Sigmoid colon (tissue), 6 donors: ENCODE measurements at regions not wholly inside any gene's neighbourhood (a gene's known extent, or its start where the extent isn't known, plus 50 kb on each side); places are given as distances from the start of the nearest gene placed in this dataset.
"Not testable (repeated sequence)": the region's sequence is repeated elsewhere in the genome, so short reads cannot be mapped to it uniquely, and the experiment has no call there.

Experiments
- DNase-seq: peaks from one replicate; pipeline ENCODE4 v3.0.0-alpha.2; 2019
- H3K27ac ChIP-seq, 4 donors: fragments of 200-600 bp; sonication (generic); one replicate each; pipeline ENCODE4 v1.5.1; 2016 to 2019; ENCODE audit warnings: mild to moderate bottlenecking in 1 of 4
- H3K27me3 ChIP-seq, 3 donors: fragments of 200-600 bp; sonication (generic); one replicate each; pipeline ENCODE4 v1.5.1; 2019; ENCODE audit warnings: mild to moderate bottlenecking in 1 of 3
- H3K36me3 ChIP-seq, 4 donors: fragments of 200-600 bp; sonication (generic); one replicate each; pipeline ENCODE4 v1.5.1; 2016 to 2019
- H3K4me1 ChIP-seq, 4 donors: fragments of 200-600 bp; sonication (generic); one replicate each; pipeline ENCODE4 v1.5.1; 2017 to 2019
- H3K4me3 ChIP-seq, 4 donors: fragments of 200-600 bp; sonication (generic); one replicate each; pipeline ENCODE4 v1.5.1; 2017 to 2019; ENCODE audit warnings: mild to moderate bottlenecking in 2 of 4, moderate library complexity in 1 of 4
- H3K9me3 ChIP-seq, 4 donors: fragments of 200-600 bp in 3 of 4; sonication (generic) in 3 of 4; one replicate each; pipeline versions ENCODE4 v1.5.1 to v1.6.1; 2013 to 2019
- EP300 ChIP-seq, 4 donors: sonication (generic); formaldehyde crosslinking; IDR thresholded peaks; one replicate each; pipeline ENCODE4 v1.6.1; 2017; ENCODE audit warnings: antibody characterized with exemption in 4 of 4
- POLR2A ChIP-seq, 2 donors: fragments of 450-650 bp; IDR thresholded peaks; one replicate each; pipeline ENCODE4 v1.6.1; 2016; ENCODE audit warnings: antibody characterized with exemption in 2 of 2, mild to moderate bottlenecking in 2 of 2, moderate library complexity in 2 of 2
- POLR2AphosphoS5 ChIP-seq, 4 donors: sonication (generic); formaldehyde crosslinking; IDR thresholded peaks; one replicate each; pipeline ENCODE4 v1.6.1; 2017; ENCODE audit warnings: antibody characterized with exemption in 4 of 4
- WGBS, 2 donors: extraction: QIAGEN DNeasy Blood & Tissue Kit; methylation state at CpG; one replicate each; pipeline ENCODE4 v1.1.7; 2013; 5-methylcytosine and 5-hydroxymethylcytosine counted together
- intact Hi-C: fragments of 100-400 bp; cut with DNase I; formaldehyde crosslinking; loops from one replicate; pipeline ENCODE4 v1.15.1; 2023
- TF ChIP-seq, protein P1 (sequence below), 4 experiments: fragments of 450-650 bp in 3 of 4; fragments of 200-600 bp in 1 of 4; IDR thresholded peaks; one replicate each; pipeline ENCODE4 v1.5.1; 2016 to 2019; ENCODE audit warnings: antibody characterized with exemption in 4 of 4, mild to moderate bottlenecking in 3 of 4, moderate library complexity in 2 of 4
- donor health status: healthy with polysubstance abuse.
- donor health status: healthy.

DNA sequence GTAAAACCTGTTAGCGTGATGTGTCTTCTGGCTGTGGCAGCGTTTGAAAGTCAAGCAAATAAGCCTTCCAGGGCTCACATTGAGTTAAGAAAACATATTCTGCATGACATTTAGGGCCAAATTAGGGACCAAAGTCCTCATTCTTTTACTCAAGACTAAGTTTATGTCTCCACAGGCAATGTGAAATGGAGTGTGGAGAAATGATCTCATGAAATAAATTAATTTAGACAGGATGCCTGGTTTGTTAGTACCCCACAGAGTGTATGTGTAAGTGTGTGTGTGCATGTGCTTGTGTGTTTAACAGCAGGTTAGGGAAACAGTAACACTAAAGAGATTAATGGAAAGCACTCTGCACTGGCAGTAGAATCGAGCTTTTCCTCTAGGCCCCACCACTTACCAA lies 82.9 kb upstream of the SNX2 start:
- no peaks in the 10 kb centered on the region for H3K4me1 ChIP-seq
- no peak for DNase-seq
- H3K36me3 ChIP-seq: no peaks in the 10 kb centered on the region
- intact Hi-C loops: no loop called here
- no peaks in the 10 kb centered on the region for H3K27me3 ChIP-seq
- no peak overlapping the region for H3K27ac ChIP-seq
- no peak overlapping the region for H3K4me3 ChIP-seq
- H3K9me3 ChIP-seq: no peaks in the 10 kb centered on the region
- WGBS, 2 donors: 61 to 82% methylated on average over 3 of the region's 3 CpGs
- TF ChIP-seq, protein P1, sequence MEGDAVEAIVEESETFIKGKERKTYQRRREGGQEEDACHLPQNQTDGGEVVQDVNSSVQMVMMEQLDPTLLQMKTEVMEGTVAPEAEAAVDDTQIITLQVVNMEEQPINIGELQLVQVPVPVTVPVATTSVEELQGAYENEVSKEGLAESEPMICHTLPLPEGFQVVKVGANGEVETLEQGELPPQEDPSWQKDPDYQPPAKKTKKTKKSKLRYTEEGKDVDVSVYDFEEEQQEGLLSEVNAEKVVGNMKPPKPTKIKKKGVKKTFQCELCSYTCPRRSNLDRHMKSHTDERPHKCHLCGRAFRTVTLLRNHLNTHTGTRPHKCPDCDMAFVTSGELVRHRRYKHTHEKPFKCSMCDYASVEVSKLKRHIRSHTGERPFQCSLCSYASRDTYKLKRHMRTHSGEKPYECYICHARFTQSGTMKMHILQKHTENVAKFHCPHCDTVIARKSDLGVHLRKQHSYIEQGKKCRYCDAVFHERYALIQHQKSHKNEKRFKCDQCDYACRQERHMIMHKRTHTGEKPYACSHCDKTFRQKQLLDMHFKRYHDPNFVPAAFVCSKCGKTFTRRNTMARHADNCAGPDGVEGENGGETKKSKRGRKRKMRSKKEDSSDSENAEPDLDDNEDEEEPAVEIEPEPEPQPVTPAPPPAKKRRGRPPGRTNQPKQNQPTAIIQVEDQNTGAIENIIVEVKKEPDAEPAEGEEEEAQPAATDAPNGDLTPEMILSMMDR (IDR thresholded peaks at IDR 0.05): no peak
- TF ChIP-seq EP300 (IDR thresholded peaks at IDR 0.05): no peak
- no peak for TF ChIP-seq POLR2A (IDR thresholded peaks at IDR 0.05)
- TF ChIP-seq POLR2AphosphoS5 (IDR thresholded peaks at IDR 0.05): no peak

DNA sequence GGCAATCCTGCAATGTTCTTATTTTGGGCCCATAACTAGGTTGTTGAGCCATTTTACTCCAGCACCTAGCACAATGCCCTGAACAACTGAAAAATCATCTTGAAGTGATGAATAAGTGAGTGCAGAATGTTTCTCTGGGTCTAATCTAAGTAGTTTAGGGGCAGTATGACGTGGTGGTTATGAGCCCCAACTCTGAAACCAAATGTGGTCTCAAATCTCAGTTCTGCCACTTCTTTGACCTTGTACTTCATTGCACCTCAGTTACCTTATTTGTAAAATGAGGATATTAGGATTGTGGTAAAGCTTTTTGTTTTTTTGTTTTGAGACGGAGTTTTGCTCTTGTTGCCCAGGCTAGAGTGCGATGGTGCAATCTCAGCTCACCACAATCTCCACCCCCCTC lies 80.9 kb upstream of the SNX2 start:
- intact Hi-C loops: no loop called here
- WGBS, 2 donors: 84 to 86% methylated on average over 3 of the region's 3 CpGs
- Histone ChIP-seq H3K4me3 (no peak overlapping the region), H3K36me3 (no peaks in the 10 kb centered on the region), H3K9me3 (no peaks in the 10 kb centered on the region), H3K4me1 (no peaks in the 10 kb centered on the region), H3K27me3 (no peaks in the 10 kb centered on the region), H3K27ac (no peak overlapping the region)
- TF ChIP-seq, protein P1 (IDR thresholded peaks at IDR 0.05): no peak
- TF ChIP-seq EP300 (IDR thresholded peaks at IDR 0.05) (no peak), POLR2AphosphoS5 (IDR thresholded peaks at IDR 0.05) (no peak), POLR2A (IDR thresholded peaks at IDR 0.05) (no peak)
- DNase-seq: no peak

DNA sequence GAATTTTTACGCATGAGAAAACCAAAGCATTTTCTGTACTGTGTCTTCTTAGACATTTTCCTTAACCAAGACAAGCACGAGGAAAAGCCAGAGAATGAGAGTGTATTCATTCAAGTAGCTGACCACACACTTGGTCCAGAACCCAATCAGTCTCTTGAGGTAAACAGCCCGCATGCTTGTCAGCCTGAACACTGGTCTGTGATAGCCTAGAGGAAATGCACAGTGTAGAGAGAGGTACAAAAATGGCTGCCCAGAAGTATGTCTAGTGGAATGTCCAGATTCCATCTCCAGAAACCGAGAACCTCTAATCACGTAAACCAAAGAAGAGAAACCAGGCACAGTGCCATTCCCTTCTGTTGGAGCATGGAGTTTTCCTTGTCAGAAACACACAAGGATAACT lies 80.0 kb upstream of the SNX2 start:
- H3K27ac ChIP-seq: no peak overlapping the region
- WGBS, 2 donors: 86 to 90% methylated on average over 5 of the region's 5 CpGs
- H3K9me3 ChIP-seq: no peaks in the 10 kb centered on the region
- no peaks in the 10 kb centered on the region for H3K27me3 ChIP-seq
- intact Hi-C loops: no loop called here
- no peak overlapping the region for H3K4me3 ChIP-seq
- H3K36me3 ChIP-seq: no peaks in the 10 kb centered on the region
- TF ChIP-seq EP300 (IDR thresholded peaks at IDR 0.05) (no peak), POLR2A (IDR thresholded peaks at IDR 0.05) (no peak)
- no peak for DNase-seq
- no peaks in the 10 kb centered on the region for H3K4me1 ChIP-seq

DNA sequence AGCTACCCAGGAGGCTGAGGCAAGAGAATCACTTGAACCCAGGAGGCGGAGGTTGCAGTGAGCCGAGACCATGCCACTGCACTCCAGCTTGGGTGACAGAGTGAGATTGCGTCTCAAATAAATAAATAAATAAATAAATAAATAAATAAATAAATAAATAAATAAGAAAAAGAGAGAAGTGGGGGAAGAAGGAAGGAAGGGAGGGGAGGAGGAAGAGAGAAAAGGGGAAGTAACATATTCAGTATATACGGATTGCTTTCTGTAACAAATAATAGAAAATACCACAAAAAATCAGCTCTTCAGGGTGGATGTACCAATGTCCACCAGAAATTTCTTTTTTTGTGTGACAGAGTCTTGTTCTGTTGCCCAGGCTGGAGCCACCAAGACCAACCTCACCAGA lies 78.1 kb upstream of the SNX2 start:
- H3K27me3 ChIP-seq, DNase-seq, H3K9me3 ChIP-seq, intact Hi-C loops, H3K4me1 ChIP-seq, H3K36me3 ChIP-seq, H3K27ac ChIP-seq, H3K4me3 ChIP-seq: not testable (repeated sequence)
- WGBS, 2 donors: 72 to 90% methylated on average over 4 of the region's 4 CpGs

DNA sequence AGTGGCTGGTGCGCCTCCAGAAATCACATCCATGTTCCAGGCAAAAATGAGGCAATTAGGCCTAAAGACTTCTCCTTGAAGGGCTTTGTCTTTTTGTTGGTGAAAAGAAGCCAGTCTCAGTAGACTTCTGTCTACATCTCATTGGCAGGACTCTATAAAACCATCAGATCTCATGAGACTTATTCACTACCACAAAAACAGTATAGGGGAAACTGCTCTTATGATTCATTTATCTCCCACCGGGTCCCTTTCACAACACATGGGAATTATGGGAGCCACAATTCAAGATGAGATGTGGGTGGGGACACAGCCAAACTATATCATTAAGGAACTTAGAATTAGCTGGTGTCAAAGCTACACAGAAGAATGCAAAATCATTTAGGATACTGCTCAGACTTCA lies 77.7 kb upstream of the SNX2 start:
- Histone ChIP-seq H3K9me3 (no peaks in the 10 kb centered on the region), H3K4me1 (no peaks in the 10 kb centered on the region), H3K27me3 (no peaks in the 10 kb centered on the region), H3K36me3 (no peaks in the 10 kb centered on the region), H3K4me3 (no peak overlapping the region), H3K27ac (no peak overlapping the region)
- no peak for DNase-seq
- 74 to 89% methylated on average over 2 of the region's 2 CpGs for WGBS, 2 donors
- no peak for TF ChIP-seq EP300 (IDR thresholded peaks at IDR 0.05)
- TF ChIP-seq, protein P1 (IDR thresholded peaks at IDR 0.05): no peak
- no peak for TF ChIP-seq POLR2A (IDR thresholded peaks at IDR 0.05)
- TF ChIP-seq POLR2AphosphoS5 (IDR thresholded peaks at IDR 0.05): no peak
- intact Hi-C loops: no loop called here

DNA sequence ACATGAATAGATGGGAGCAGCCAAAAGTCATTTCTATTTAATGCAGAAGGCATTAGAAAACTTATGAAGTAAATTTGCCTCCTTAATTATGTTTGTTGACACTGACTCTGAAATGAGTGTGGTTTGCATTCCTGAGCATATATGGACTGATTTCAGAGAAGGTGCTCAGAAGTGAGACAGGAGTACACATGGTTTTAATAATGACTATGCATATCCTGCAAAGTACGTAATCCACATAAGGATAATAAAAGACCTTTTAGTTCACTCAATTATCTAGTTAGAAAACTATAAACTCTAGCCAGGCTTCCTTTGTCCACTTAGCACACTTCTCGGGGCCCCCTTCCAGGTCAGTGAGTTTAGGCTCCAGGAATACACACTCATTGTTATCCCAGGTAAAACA lies 75.7 kb upstream of the SNX2 start:
- no peak for DNase-seq
- Histone ChIP-seq H3K27me3 (no peaks in the 10 kb centered on the region), H3K9me3 (no peaks in the 10 kb centered on the region), H3K4me3 (no peak overlapping the region), H3K36me3 (no peaks in the 10 kb centered on the region), H3K27ac (no peak overlapping the region), H3K4me1 (no peaks in the 10 kb centered on the region)
- no peak for TF ChIP-seq POLR2AphosphoS5 (IDR thresholded peaks at IDR 0.05)
- TF ChIP-seq, protein P1 (IDR thresholded peaks at IDR 0.05): no peak
- no peak for TF ChIP-seq EP300 (IDR thresholded peaks at IDR 0.05)
- no peak for TF ChIP-seq POLR2A (IDR thresholded peaks at IDR 0.05)
- 83 to 88% methylated on average over 2 of the region's 2 CpGs for WGBS, 2 donors
- intact Hi-C loops: no loop called here
